HG03097 (cell line): ENCODE measurements at regions not wholly inside any gene's neighbourhood (a gene's known extent, or its start where the extent isn't known, plus 50 kb on each side); places are given as distances from the start of the nearest gene placed in this dataset.
A peak's percentile ranks its signal among the peaks of the same experiment; 100 is the strongest.
"Not testable (repeated sequence)": the region's sequence is repeated elsewhere in the genome, so short reads cannot be mapped to it uniquely, and the experiment has no call there.

Source experiments
- ATAC-seq: cut with Tn5 transposase; IDR thresholded peaks from one replicate; pipeline ENCODE4 v1.9.1; 2021; ENCODE audit not compliant: unreplicated experiment, low FRiP score

- not testable (repeated sequence) for ATAC-seq
Observed at GRCh38 chr11:14573539-14574057, 53.4 kb upstream of the PSMA1 start.

DNA sequence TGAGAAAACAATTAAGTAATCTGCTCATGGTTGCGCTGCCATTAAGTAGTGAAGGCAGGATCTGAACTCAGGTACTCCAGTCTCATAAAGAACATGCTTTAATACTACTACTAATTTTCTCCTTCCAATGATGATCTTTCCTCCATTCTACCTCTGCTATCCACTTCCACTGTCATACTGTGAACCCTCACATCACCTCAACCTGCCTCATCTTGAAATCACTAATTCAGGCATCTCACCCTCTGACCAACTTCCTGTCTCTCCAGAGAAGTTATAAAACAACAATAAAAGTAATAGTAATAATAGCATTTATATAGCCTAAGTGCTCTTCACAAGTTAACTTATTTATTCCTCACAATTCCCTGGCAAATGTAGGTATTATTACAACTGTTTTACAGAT, 57.1 kb upstream of the PSMA1 start:
- no peak for ATAC-seq

- peak; percentile 22 for ATAC-seq
Observed at GRCh38 chr11:14577835-14578529, 57.8 kb upstream of the PSMA1 start.

DNA sequence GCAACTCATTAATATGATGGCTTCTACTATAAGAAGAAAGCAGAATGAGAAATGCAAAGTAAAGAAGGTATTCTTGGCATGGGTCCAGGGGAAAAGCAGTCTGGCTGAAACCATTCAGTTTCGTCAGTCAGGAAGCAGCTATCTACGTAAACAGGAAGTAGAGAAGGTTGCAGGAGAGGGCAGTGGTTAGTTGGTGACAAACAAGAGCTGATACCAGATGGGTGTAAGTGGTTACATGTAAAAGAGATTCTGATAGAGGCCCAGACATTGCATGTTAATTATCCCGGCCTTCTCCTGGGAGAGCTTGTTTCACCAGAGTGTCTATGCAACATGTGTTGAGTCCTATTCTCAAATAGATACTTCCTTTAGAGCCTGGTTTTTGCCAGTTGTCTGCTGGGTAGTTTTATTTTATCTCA, 58.4 kb upstream of the PSMA1 start:
- peak; percentile 96 for ATAC-seq

DNA sequence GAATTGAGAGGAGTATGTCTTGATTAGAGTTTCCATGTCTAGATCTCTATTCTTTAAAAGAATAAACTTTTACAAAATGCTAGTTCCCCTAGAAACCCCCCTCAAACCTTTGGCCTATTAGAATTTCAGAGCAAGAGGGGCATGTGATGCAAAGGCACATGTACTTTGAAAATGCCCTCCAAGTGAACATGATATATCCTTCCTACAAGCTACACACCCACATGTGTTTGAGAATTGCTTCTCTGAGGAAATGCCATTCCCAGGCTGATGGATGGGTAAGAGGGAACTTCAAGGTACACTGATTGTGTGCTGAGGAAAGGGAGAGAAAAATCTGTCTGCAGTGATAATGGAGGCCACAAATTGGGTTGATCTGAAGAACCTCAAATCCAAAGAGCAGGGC, 59.5 kb upstream of the PSMA1 start:
- no peak for ATAC-seq

- no peak for ATAC-seq
Observed at GRCh38 chr11:14582793-14583192, 60.8 kb upstream of the PDE3B start.

DNA sequence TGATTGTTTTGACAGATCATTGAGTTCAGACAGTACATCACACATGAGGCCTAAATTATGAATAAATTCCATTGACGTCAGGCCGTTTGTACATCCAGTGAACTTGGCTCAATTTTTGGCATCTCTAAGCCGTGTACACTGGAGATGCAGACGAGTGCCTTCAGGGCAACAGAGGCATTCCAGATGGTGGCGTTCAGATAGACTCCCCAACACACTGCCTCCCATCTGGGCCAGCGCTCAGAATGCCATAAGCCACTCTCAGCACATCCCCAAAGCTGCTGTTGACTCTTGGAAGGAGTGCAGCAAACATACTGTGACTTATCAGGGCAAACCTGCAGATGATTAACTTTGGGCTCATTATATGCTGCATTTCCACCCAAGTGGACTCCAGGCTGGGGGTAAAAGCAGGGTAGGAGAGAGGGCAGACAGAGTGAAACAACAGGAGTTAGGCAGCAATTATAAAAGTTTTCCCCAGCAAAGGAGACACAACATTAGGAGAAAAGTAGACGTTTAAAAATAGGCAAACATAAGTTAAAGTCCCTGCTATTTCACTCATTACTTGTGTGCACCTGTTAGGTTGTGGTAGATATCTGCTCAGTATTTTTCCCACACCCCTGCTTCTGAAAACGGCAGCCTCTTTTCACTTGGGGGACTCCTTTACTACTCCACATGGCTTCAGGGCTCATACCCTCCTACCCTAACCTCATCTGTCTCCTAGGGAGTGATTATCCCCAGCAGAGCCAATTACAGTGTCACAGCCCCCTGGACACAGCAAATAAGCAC, 60.2 kb upstream of the PDE3B start:
- no peak for ATAC-seq

GRCh38 chr11:14584035-14584363, 59.6 kb upstream of the PDE3B start:
- no peak for ATAC-seq

DNA sequence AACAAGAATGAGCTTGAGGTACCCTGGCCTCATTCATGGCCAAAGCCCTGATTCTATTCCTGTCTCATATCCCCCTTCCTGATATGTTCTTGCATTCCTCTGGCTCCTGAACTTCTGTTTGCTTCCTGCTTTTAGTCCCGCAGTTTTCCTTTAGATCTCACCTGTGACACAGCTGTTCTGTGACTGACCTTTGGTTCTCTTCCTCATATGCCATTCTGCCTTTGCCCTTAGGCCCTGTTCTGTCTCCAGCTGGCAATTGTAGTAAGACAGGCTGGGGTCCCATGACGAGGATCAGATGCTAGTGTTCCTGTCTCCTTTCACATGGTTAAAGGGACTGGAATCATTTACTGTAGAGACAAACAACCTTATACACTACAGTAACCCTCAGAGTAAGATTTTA, 59.0 kb upstream of the PDE3B start:
- ATAC-seq, result no peak

GRCh38 chr11:14585438-14585837, 58.2 kb upstream of the PDE3B start:
- ATAC-seq, result no peak

DNA sequence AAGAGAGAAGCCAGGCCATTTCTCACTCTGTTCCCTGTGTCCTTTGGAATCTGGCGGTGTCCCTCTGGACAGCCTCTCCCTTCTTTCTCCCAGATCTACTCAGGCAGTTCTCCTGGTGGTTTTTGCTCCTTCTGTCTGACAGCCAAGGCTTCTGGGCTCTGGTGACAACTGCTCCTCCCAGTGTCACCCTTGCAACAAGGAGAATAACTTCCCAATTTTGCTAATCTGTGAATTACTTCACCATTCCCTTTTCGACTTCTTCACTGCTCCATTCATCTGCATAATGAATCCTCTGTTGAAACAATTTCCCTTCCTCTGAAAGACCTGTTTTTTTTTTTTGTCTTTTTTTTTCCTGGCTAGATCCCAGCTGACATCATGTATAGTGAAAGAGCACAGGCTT, 56.3 kb upstream of the PDE3B start:
- ATAC-seq, result no peak

GRCh38 chr11:14588681-14589080, 54.9 kb upstream of the PDE3B start:
- no peak for ATAC-seq

- no peak for ATAC-seq
Observed at GRCh38 chr11:14589421-14589820, 54.2 kb upstream of the PDE3B start.

DNA sequence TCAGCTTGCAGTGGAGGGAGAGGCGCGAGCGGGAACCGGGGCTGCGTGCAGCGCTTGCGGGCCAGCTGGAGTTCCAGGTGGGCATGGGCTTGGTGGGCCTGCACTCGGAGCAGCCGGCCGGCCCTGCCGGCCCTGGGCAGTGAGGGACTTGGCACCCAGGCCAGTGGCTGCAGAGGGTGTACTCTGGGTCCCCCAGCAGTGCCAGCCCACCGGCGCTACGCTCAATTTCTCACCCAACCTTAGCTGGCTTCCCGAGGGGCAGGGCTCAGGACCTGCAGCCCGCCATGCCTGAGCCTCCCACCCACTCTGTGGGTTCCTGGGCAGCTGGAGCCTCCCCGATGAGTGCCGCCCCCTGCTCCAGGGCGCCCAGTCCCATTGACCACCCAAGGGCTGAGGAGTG, 52.6 kb upstream of the PDE3B start:
- not testable (repeated sequence) for ATAC-seq

DNA sequence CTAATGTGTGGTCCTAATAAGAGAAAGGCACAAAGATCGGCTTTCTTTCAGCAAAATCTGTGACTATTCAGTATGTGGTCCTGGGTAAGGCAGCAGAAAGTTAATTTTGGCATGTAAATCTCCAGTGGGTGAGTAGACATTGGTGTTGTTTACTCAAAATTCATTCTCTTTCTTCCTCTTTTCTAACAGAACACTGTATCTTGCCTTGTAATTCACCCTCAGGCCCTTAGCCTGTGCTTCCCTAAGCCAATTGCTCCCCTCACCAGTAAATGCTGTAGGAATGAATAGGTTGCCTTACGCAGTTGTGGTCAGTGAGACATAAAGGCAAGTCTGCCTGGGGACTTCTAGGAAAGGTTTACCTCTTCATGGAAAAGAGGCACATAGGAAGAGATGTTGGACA, 49.9 kb upstream of the PDE3B start:
- ATAC-seq, result no peak
